ENCODE measurements at regions not wholly inside any gene's neighbourhood (a gene's known extent, or its start where the extent isn't known, plus 50 kb on each side); places are given as distances from the start of the nearest gene placed in this dataset.
A peak's percentile ranks its signal among the peaks of the same experiment; 100 is the strongest.

DNA sequence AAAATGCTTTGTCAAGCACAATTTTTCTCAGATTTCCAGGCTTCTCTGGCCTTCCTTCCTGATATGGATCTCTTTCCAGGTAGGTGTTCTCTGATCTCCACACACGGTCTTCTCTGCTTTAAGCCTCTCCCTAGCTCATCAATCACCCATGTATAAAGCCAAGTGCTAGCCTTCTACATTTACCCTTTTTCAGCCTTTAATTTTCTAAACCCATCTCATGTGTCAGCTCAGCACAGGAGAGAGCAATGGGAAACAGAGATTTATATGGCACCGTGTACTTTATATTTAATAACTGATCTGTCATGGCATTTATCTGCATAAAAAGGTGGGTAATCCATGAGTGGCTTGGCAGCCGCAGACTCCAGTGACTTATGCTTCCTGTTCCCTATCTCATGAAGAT is 495.0 kb downstream of the RASEF start:
- H3K9me3 ChIP-seq = no peaks in the 10 kb centered on the region
- 94 to 95% methylated on average over 3 of the region's 3 CpGs for WGBS, 2 donors (ENCODE audit: low coverage in 1 of 2)
- intact Hi-C loops (cut with DNase I; ENCODE audit: low total_unique reads) = no loop called here
- no peaks in the 10 kb centered on the region for H3K4me1 ChIP-seq
- H3K27ac ChIP-seq = no peak overlapping the region
- H3K27me3 ChIP-seq = no peaks in the 10 kb centered on the region
- in situ Hi-C loops (cut with MboI; ENCODE audit: low pct_ligation_motif_present in 1 of 4, low pct_unique_long_range_greater_than_20kb in 1 of 4, low sequenced_read_pairs in 3 of 4) = no loop called here
- H3K4me3 ChIP-seq = no peak overlapping the region
- TF ChIP-seq POLR2A (IDR thresholded peaks at IDR 0.05) (no peak), EP300 (IDR thresholded peaks at IDR 0.05; ENCODE audit: low read depth) (no peak), POLR2AphosphoS5 (IDR thresholded peaks at IDR 0.05) (no peak)
- TF ChIP-seq, protein P1, sequence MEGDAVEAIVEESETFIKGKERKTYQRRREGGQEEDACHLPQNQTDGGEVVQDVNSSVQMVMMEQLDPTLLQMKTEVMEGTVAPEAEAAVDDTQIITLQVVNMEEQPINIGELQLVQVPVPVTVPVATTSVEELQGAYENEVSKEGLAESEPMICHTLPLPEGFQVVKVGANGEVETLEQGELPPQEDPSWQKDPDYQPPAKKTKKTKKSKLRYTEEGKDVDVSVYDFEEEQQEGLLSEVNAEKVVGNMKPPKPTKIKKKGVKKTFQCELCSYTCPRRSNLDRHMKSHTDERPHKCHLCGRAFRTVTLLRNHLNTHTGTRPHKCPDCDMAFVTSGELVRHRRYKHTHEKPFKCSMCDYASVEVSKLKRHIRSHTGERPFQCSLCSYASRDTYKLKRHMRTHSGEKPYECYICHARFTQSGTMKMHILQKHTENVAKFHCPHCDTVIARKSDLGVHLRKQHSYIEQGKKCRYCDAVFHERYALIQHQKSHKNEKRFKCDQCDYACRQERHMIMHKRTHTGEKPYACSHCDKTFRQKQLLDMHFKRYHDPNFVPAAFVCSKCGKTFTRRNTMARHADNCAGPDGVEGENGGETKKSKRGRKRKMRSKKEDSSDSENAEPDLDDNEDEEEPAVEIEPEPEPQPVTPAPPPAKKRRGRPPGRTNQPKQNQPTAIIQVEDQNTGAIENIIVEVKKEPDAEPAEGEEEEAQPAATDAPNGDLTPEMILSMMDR (IDR thresholded peaks at IDR 0.05) = no peak
- DNase-seq = no peak
- no peaks in the 10 kb centered on the region for H3K36me3 ChIP-seq

DNA sequence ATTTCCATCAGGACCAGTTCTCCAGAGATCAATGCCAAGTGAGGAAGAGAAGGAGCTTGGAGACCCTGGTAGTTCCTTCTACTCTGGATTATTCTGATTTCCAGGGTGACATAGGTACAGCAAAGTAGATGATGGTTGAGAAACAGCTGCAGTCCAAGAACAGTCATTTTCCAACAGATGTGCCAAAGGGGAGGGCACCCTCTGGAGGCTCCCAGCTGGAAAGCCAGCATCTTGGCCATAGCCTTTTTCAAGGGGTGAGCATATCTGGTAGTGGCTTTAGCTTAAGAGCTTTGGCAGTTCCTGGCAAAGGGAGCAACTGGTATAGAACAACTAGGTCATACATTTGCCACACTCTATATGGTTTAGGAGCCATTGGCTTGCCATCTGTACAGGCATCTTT is 492.7 kb downstream of the RASEF start:
- DNase-seq = peak; percentile 11
- intact Hi-C loops (cut with DNase I; ENCODE audit: low total_unique reads) (no loop called here), in situ Hi-C loops (cut with MboI; ENCODE audit: low pct_ligation_motif_present in 1 of 4, low pct_unique_long_range_greater_than_20kb in 1 of 4, low sequenced_read_pairs in 3 of 4) (no loop called here)
- no peaks in the 10 kb centered on the region for H3K27me3 ChIP-seq
- no peaks in the 10 kb centered on the region for H3K36me3 ChIP-seq
- no peak for TF ChIP-seq EP300 (IDR thresholded peaks at IDR 0.05; ENCODE audit: low read depth)
- TF ChIP-seq, protein P1 (IDR thresholded peaks at IDR 0.05) = peak in 1 of 5 experiments; percentile 5
- H3K27ac ChIP-seq = no peak overlapping the region
- H3K4me1 ChIP-seq = no peaks in the 10 kb centered on the region
- H3K9me3 ChIP-seq = peaks cover 0 to 5% of the 10 kb centered on the region in 2 donors
- H3K4me3 ChIP-seq = no peak overlapping the region

DNA sequence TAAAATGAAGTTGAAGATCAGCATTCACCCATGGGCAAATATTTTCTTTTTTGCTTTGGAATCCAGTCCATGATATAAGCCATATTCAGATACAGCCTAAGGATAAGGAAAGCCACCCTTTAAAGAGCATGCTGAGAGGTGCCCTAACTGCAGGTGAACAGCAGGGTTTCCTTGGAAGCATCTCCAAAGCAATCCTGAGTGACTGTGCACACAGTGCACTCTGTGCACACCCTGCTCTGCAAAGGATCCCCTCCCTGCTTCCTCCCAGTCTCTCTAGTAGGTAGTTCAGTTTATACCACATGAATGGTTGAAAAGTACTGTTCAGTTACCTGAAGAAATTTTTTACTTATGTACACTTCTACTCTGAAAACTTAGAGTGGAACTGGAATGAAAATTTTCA is 491.4 kb downstream of the RASEF start:
- no peak overlapping the region for H3K27ac ChIP-seq
- no peak overlapping the region for H3K4me3 ChIP-seq
- TF ChIP-seq, protein P1 (IDR thresholded peaks at IDR 0.05) = no peak
- no peak for TF ChIP-seq POLR2A (IDR thresholded peaks at IDR 0.05)
- TF ChIP-seq POLR2AphosphoS5 (IDR thresholded peaks at IDR 0.05) = no peak
- TF ChIP-seq EP300 (IDR thresholded peaks at IDR 0.05; ENCODE audit: low read depth) = no peak
- no peak for DNase-seq
- in situ Hi-C loops (cut with MboI; ENCODE audit: low pct_ligation_motif_present in 1 of 4, low pct_unique_long_range_greater_than_20kb in 1 of 4, low sequenced_read_pairs in 3 of 4) (no loop called here), intact Hi-C loops (cut with DNase I; ENCODE audit: low total_unique reads) (no loop called here)
- no peaks in the 10 kb centered on the region for H3K27me3 ChIP-seq
- H3K4me1 ChIP-seq = no peaks in the 10 kb centered on the region
- H3K36me3 ChIP-seq = no peaks in the 10 kb centered on the region
- peaks cover 0 to 7% of the 10 kb centered on the region in 2 donors for H3K9me3 ChIP-seq

DNA sequence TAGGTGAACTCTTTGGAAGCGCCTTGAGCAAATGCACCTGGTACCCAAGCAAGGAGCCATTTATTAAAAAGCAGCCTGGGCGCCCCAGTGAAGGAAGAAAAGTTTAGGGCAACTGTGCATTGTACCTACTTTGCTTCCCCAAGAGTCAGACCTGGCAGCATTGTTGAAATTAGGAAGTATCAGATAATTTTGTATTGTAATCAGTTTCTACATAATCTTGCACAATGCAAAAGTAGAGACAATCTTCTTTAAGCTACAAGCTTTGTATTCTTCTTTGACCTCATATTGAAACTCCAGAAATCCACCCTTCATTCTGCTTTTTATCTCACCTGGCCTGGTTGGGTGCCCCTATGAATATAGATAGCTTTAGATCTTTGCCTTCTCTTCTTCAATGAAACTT is 490.8 kb downstream of the RASEF start:
- Histone ChIP-seq H3K4me1 (no peaks in the 10 kb centered on the region), H3K27me3 (no peaks in the 10 kb centered on the region), H3K27ac (no peak overlapping the region), H3K4me3 (no peak overlapping the region), H3K9me3 (peaks cover 4 to 7% of the 10 kb centered on the region in 2 donors), H3K36me3 (no peaks in the 10 kb centered on the region)
- TF ChIP-seq POLR2AphosphoS5 (IDR thresholded peaks at IDR 0.05) (no peak), EP300 (IDR thresholded peaks at IDR 0.05; ENCODE audit: low read depth) (no peak), POLR2A (IDR thresholded peaks at IDR 0.05) (no peak)
- TF ChIP-seq, protein P1 (IDR thresholded peaks at IDR 0.05) = no peak
- WGBS, 2 donors (ENCODE audit: low coverage in 1 of 2) = 87% methylated on average over 2 of the region's 2 CpGs; no CpG with 5 or more reads in 1 of the 2 donors
- in situ Hi-C loops (cut with MboI; ENCODE audit: low pct_ligation_motif_present in 1 of 4, low pct_unique_long_range_greater_than_20kb in 1 of 4, low sequenced_read_pairs in 3 of 4) = no loop called here
- DNase-seq = no peak
- intact Hi-C loops (cut with DNase I; ENCODE audit: low total_unique reads) = no loop called here

Measured in transverse colon (tissue), 4 donors.